Activated CD4-positive, CD25-positive, alpha-beta regulatory T cell treated with anti-CD3 and anti-CD28 coated beads, Interleukin-2, amount 50 U/mL, for 72 hours (primary cell): ENCODE measurements at regions not wholly inside any gene's neighbourhood (a gene's known extent, or its start where the extent isn't known, plus 50 kb on each side); places are given as distances from the start of the nearest gene placed in this dataset.

ENCODE experiments used
- DNase-seq: peaks from one replicate; pipeline ENCODE4 v3.0.0; 2021

GRCh38 chr15:94001255-94001801 lies 230.0 kb upstream of the MCTP2 start:
- no peak for DNase-seq

- DNase-seq: no peak
These were observed 230.8 kb upstream of the MCTP2 start for GRCh38 chr15:94000606-94001005.

- no peak for DNase-seq
These were observed 234.2 kb upstream of the MCTP2 start for GRCh38 chr15:93997071-93997658.

- DNase-seq: no peak
These were observed 241.8 kb upstream of the MCTP2 start for GRCh38 chr15:93989440-93989998.

GRCh38 chr15:93987068-93987467 lies 244.3 kb upstream of the MCTP2 start:
- no peak for DNase-seq

GRCh38 chr15:93986400-93986984 lies 244.9 kb upstream of the MCTP2 start:
- DNase-seq: no peak

GRCh38 chr15:93985925-93986324 lies 245.4 kb upstream of the MCTP2 start:
- no peak for DNase-seq

GRCh38 chr15:93985176-93985575 lies 246.2 kb upstream of the MCTP2 start:
- no peak for DNase-seq

- DNase-seq: no peak
These were observed 247.8 kb upstream of the MCTP2 start for GRCh38 chr15:93983526-93983925.

- DNase-seq: no peak
These were observed 249.1 kb upstream of the MCTP2 start for GRCh38 chr15:93982226-93982727.

- DNase-seq: no peak
These were observed 249.7 kb upstream of the MCTP2 start for GRCh38 chr15:93981706-93982105.

GRCh38 chr15:93980261-93980911 lies 251.0 kb upstream of the MCTP2 start:
- DNase-seq: no peak

GRCh38 chr15:93974804-93975481 lies 256.4 kb upstream of the MCTP2 start:
- DNase-seq: no peak

- no peak for DNase-seq
These were observed 258.1 kb upstream of the MCTP2 start for GRCh38 chr15:93973287-93973686.

GRCh38 chr15:93968773-93969172 lies 262.6 kb upstream of the MCTP2 start:
- no peak for DNase-seq

GRCh38 chr15:93965304-93965908 lies 266.0 kb upstream of the MCTP2 start:
- no peak for DNase-seq

GRCh38 chr15:93954985-93955571 lies 276.3 kb upstream of the MCTP2 start:
- no peak for DNase-seq

GRCh38 chr15:93948726-93949125 lies 282.6 kb upstream of the MCTP2 start:
- no peak for DNase-seq

- no peak for DNase-seq
These were observed 287.8 kb upstream of the MCTP2 start for GRCh38 chr15:93943586-93943985.

GRCh38 chr15:93942269-93942694 lies 289.1 kb upstream of the MCTP2 start:
- no peak for DNase-seq

- no peak for DNase-seq
These were observed 289.7 kb upstream of the MCTP2 start for GRCh38 chr15:93941697-93942096.

GRCh38 chr15:93940226-93940625 lies 291.1 kb upstream of the MCTP2 start:
- no peak for DNase-seq
